ENCODE measurements at regions not wholly inside any gene's neighbourhood (a gene's known extent, or its start where the extent isn't known, plus 50 kb on each side); places are given as distances from the start of the nearest gene placed in this dataset.
"Not testable (repeated sequence)": the region's sequence is repeated elsewhere in the genome, so short reads cannot be mapped to it uniquely, and the experiment has no call there.

DNA sequence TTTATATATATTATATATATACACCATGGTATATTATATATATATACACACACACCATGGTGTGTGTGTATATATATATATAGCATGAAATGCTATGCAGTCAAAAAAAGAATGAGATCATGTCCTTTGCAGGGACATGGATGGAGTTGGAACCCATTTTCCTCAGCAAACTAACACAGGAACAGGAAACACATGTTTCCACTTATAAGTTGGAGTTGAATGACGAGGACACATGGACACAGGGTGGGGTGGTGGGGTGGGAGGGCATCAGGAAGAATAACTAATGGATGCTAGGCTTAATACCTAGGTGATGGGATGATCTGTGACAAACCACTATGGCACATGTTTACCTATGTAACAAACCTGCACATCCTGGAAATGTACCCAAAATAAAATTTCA, 293.6 kb upstream of the NDST3 start:
- H3K27ac Mint-ChIP-seq: no peak overlapping the region
- no peaks in the 10 kb centered on the region for H3K27me3 Mint-ChIP-seq
- peaks cover 19% of the 10 kb centered on the region for H3K9me3 Mint-ChIP-seq (ENCODE audit: low read depth)
- H3K36me3 Mint-ChIP-seq (ENCODE audit: insufficient read depth): no peaks in the 10 kb centered on the region
- no peaks in the 10 kb centered on the region for H3K4me1 Mint-ChIP-seq (ENCODE audit: low read depth)
- DNase-seq (ENCODE audit: low spot score, unreplicated experiment): no peak
- no peak overlapping the region for H3K4me3 Mint-ChIP-seq (ENCODE audit: low read depth)
- TF ChIP-seq, protein P1, sequence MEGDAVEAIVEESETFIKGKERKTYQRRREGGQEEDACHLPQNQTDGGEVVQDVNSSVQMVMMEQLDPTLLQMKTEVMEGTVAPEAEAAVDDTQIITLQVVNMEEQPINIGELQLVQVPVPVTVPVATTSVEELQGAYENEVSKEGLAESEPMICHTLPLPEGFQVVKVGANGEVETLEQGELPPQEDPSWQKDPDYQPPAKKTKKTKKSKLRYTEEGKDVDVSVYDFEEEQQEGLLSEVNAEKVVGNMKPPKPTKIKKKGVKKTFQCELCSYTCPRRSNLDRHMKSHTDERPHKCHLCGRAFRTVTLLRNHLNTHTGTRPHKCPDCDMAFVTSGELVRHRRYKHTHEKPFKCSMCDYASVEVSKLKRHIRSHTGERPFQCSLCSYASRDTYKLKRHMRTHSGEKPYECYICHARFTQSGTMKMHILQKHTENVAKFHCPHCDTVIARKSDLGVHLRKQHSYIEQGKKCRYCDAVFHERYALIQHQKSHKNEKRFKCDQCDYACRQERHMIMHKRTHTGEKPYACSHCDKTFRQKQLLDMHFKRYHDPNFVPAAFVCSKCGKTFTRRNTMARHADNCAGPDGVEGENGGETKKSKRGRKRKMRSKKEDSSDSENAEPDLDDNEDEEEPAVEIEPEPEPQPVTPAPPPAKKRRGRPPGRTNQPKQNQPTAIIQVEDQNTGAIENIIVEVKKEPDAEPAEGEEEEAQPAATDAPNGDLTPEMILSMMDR (IDR thresholded peaks at IDR 0.05; ENCODE audit: unreplicated experiment): no peak

DNA sequence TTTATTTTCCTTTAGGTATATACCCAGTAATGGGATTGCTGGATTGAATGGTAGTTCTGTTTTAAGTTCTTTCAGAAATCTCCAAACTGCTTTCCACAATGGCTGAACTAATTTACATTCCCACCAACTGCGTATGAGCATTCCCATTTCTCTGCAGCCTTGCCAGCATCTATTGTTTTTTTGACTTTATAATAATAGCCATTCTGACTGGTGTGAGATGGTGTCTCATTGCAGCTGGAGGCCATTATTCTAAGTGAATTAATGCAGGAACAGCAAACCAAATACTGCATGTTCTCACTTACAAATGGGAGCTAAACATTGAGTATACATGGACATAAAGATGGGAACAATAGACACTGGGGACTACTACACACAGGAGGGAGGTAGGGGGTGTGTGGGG, 288.9 kb upstream of the NDST3 start:
- H3K4me1 Mint-ChIP-seq (ENCODE audit: low read depth); DNase-seq (ENCODE audit: low spot score, unreplicated experiment); H3K27me3 Mint-ChIP-seq; H3K4me3 Mint-ChIP-seq (ENCODE audit: low read depth); H3K9me3 Mint-ChIP-seq (ENCODE audit: low read depth); H3K36me3 Mint-ChIP-seq (ENCODE audit: insufficient read depth); H3K27ac Mint-ChIP-seq: not testable (repeated sequence)

DNA sequence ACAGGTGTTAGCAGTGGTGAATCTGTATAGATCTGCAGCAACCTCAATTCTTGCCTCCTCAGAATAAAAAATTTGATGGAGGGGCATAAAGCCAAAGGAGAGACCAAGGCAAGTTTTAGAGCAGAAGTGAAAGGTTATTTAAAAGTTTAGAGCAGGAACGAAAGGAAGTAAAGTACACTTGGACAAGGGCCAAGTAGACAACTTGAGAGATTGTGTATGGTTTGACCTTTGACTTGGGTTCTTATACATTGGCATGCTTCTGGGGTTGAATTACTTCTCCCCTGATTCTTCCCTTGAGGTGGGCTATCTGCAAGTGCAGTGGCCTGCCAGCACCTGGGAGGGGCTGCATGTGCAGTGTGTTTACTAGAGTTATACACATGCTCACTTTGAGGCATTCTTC, 278.8 kb upstream of the NDST3 start:
- H3K36me3 Mint-ChIP-seq (ENCODE audit: insufficient read depth): no peaks in the 10 kb centered on the region
- DNase-seq (ENCODE audit: low spot score, unreplicated experiment): no peak
- TF ChIP-seq, protein P1 (IDR thresholded peaks at IDR 0.05; ENCODE audit: unreplicated experiment): no peak
- H3K4me3 Mint-ChIP-seq (ENCODE audit: low read depth): no peak overlapping the region
- peaks cover 24% of the 10 kb centered on the region for H3K9me3 Mint-ChIP-seq (ENCODE audit: low read depth)
- H3K27ac Mint-ChIP-seq: no peak overlapping the region
- no peaks in the 10 kb centered on the region for H3K4me1 Mint-ChIP-seq (ENCODE audit: low read depth)
- H3K27me3 Mint-ChIP-seq: no peaks in the 10 kb centered on the region

DNA sequence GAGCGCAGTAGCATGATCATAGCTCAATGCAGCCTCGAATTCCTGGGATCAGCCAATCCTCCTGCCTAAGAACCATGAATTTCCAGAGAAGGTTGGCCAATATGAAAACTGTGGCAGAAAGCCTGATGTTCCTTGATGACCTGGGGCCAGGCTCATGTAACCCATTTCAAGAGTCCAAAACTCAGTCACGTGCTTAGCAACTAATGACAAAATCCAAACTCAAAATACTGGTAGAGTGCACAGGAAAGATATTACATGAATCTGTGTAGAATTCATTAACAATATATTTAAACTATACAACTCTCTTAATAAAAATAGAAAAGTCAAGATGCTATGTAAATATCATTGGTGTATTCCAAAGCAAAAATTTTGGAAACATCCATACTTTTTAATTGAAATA, 265.7 kb upstream of the NDST3 start:
- TF ChIP-seq, protein P1 (IDR thresholded peaks at IDR 0.05; ENCODE audit: unreplicated experiment): no peak
- Mint-ChIP-seq H3K36me3 (ENCODE audit: insufficient read depth) (no peaks in the 10 kb centered on the region), H3K27me3 (no peaks in the 10 kb centered on the region), H3K27ac (no peak overlapping the region), H3K4me1 (ENCODE audit: low read depth) (peaks cover 1% of the 10 kb centered on the region), H3K9me3 (ENCODE audit: low read depth) (no peaks in the 10 kb centered on the region), H3K4me3 (ENCODE audit: low read depth) (no peak overlapping the region)
- no peak for DNase-seq (ENCODE audit: low spot score, unreplicated experiment)

DNA sequence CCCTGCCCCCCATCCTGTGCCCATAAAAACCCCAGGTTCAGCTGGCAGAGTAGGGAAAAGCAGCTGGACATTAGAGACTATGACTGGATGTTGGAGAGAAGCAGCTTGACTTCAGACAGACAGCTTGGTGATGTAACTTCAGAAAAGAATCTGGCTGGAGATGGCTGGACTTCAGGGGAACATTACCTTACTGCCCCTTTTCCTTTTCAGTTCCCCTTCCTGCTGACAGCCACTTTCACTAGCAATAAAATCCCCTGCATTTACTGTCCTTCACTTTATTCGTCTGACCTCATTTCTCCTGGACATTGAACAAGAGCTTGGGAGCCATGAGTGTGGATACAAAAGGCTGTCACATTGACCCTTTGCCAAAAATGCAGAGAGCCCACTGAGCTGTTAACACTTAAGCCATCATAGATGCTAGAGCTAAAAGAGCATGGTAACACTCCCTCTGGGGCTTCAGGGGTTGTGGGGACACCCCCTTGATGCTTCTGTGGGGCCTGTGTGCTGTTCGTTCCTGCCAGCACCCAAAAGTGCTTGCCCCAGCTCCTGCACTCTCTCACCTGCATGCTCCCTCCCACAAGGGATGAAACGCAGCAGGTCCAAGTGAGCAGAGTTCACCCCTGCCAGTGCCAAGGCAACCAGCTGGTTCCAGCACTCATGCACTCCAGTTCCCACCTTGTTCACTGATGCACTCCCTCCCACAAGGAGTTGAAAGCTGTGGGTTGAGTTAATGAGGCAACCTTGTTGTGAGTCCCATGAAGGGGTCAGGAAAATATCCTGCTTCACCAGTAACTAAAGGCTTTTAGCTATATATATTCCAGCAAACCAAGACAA, 263.8 kb upstream of the NDST3 start:
- no peak overlapping the region for H3K4me3 Mint-ChIP-seq (ENCODE audit: low read depth)
- peaks cover 1% of the 10 kb centered on the region for H3K4me1 Mint-ChIP-seq (ENCODE audit: low read depth)
- no peaks in the 10 kb centered on the region for H3K36me3 Mint-ChIP-seq (ENCODE audit: insufficient read depth)
- H3K9me3 Mint-ChIP-seq (ENCODE audit: low read depth): no peaks in the 10 kb centered on the region
- TF ChIP-seq, protein P1 (IDR thresholded peaks at IDR 0.05; ENCODE audit: unreplicated experiment): no peak
- no peak for DNase-seq (ENCODE audit: low spot score, unreplicated experiment)
- H3K27ac Mint-ChIP-seq: no peak overlapping the region
- H3K27me3 Mint-ChIP-seq: no peaks in the 10 kb centered on the region
